HCT116 (cell line): ENCODE measurements at regions not wholly inside any gene's neighbourhood (a gene's known extent, or its start where the extent isn't known, plus 50 kb on each side); places are given as distances from the start of the nearest gene placed in this dataset.

Source experiments
- ATAC-seq: fragments of 200-7000 bp; cut with Tn5 transposase; 2 replicates; pipeline ENCODE4 v1.9.1; 2020; ENCODE audit warnings: mild to moderate bottlenecking, moderate library complexity
- BruUV-seq: library from RNA; stranded (reverse); fragments of 400-500 nt; replicated peaks from 2 replicates; lab custom pipeline; 2021; lab: Mats Ljungman, UMichigan
- CTCF ChIA-PET: fragments of 300-600 bp; sonication (Branson Sonifier 250); formaldehyde crosslinking; loops from one replicate; lab custom pipeline; 2021; ENCODE audit warnings: antibody characterized with exemption; lab: Charles Lee
- POLR2A ChIA-PET: fragments of 300-600, 350-600 bp; sonication (Branson Sonifier 250); formaldehyde crosslinking; loops from one replicate; lab custom pipeline; 2021; ENCODE audit warnings: antibody characterized with exemption; lab: Charles Lee
- RAD21 ChIA-PET, 2 experiments: fragments of 300-600 bp; sonication (Branson Sonifier 250); formaldehyde crosslinking; loops; one replicate each; lab custom pipeline; 2023; ENCODE audit warnings: low total read pairs in 2 of 2; ENCODE audit not compliant: uncharacterized antibody in 2 of 2, unreplicated experiment in 2 of 2, low non-redundant PET in 1 of 2; lab: Charles Lee
- DNase-seq: peaks from one replicate; pipeline ENCODE4 v3.0.0-alpha.2; 2010; ENCODE audit warnings: low read depth, low spot score
- H2AFZ ChIP-seq: fragments of 200-600 bp; shearing (Covaris generic), sonication (generic); 2 replicates; pipeline ENCODE4 v1.6.1; 2017; ENCODE audit warnings: low read depth, mixed run types, mixed read lengths, antibody characterized with exemption, low read length; ENCODE audit not compliant: poor library complexity, severe bottlenecking
- H3K27ac ChIP-seq: 2 replicates; pipeline ENCODE4 v1.5.1; 2012; ENCODE audit warnings: low read depth, low read length
- H3K27me3 ChIP-seq: fragments of 200-600 bp; sonication (generic); 2 replicates; pipeline ENCODE4 v1.6.1; 2016; ENCODE audit warnings: mixed run types, low read length, mixed read lengths; ENCODE audit not compliant: insufficient read depth
- H3K36me3 ChIP-seq, 2 experiments: fragments of 200-500 bp in 1 of 2; fragments of 200-600 bp in 1 of 2; sonication (Bioruptor generic) in 1 of 2; sonication (generic) in 1 of 2; 2 replicates each; pipeline versions ENCODE4 v1.5.1 to v1.6.1; 2014 to 2016; ENCODE audit warnings: low read length in 2 of 2, inconsistent platforms in 1 of 2, mixed read lengths in 1 of 2, mixed run types in 1 of 2; ENCODE audit not compliant: insufficient read depth in 2 of 2, control insufficient read depth in 1 of 2
- H3K4me1 ChIP-seq, 2 experiments: fragments of 200-600 bp in 1 of 2; sonication (generic) in 1 of 2; 2 replicates each; pipeline versions ENCODE4 v1.5.1 to v1.6.1; 2012 to 2017; ENCODE audit warnings: low read length in 2 of 2, inconsistent platforms in 1 of 2, mild to moderate bottlenecking in 1 of 2, mixed read lengths in 1 of 2, mixed run types in 1 of 2, moderate library complexity in 1 of 2; ENCODE audit not compliant: insufficient read depth in 2 of 2, control insufficient read depth in 1 of 2
- H3K4me2 ChIP-seq: fragments of 200-600 bp; sonication (generic); 2 replicates; pipeline ENCODE4 v1.6.1; 2017; ENCODE audit warnings: mixed run types, low read length, mixed read lengths
- H3K4me3 ChIP-seq, 2 experiments: fragments of 200-600 bp in 1 of 2; sonication (generic) in 1 of 2; replicated peaks in 1 of 2; 2 replicates each; pipeline ENCODE4 v1.5.1; 2011 to 2016; ENCODE audit warnings: low read length in 2 of 2, control low read depth in 1 of 2, low read depth in 1 of 2, mild to moderate bottlenecking in 1 of 2, mixed read lengths in 1 of 2, mixed run types in 1 of 2
- H3K79me2 ChIP-seq: fragments of 200-600 bp; sonication (generic); 2 replicates; pipeline ENCODE4 v1.6.1; 2017; ENCODE audit warnings: mild to moderate bottlenecking, mixed run types, low read length, moderate library complexity, mixed read lengths; ENCODE audit not compliant: insufficient read depth
- H3K9ac ChIP-seq: fragments of 200-600 bp; sonication (generic); 2 replicates; pipeline ENCODE4 v1.6.1; 2016; ENCODE audit warnings: low read length, mixed read lengths
- H3K9me2 ChIP-seq: fragments of 200-600 bp; sonication (generic), shearing (Covaris generic); 2 replicates; pipeline ENCODE4 v1.6.1; 2017; ENCODE audit warnings: mixed run types, mild to moderate bottlenecking, moderate library complexity; ENCODE audit not compliant: insufficient read depth
- H3K9me3 ChIP-seq, 2 experiments: fragments of 200-500 bp in 1 of 2; fragments of 200-600 bp in 1 of 2; sonication (Bioruptor generic) in 1 of 2; sonication (generic) in 1 of 2; 2 replicates each; pipeline ENCODE4 v1.6.1; 2014 to 2017; ENCODE audit warnings: low read length in 2 of 2, mixed read lengths in 2 of 2, inconsistent platforms in 1 of 2, low read depth in 1 of 2, mild to moderate bottlenecking in 1 of 2, mixed run types in 1 of 2, moderate library complexity in 1 of 2; ENCODE audit not compliant: control insufficient read depth in 1 of 2, insufficient read depth in 1 of 2
- H4K20me1 ChIP-seq: fragments of 200-600 bp; sonication (generic), shearing (Covaris generic); 2 replicates; pipeline ENCODE4 v1.6.1; 2017; ENCODE audit warnings: mixed run types, mild to moderate bottlenecking, moderate library complexity; ENCODE audit not compliant: insufficient read depth
- ATF3 ChIP-seq: IDR thresholded peaks from 2 replicates; pipeline ENCODE4 v1.6.1; 2012
- CBX3 ChIP-seq: IDR thresholded peaks from 2 replicates; pipeline ENCODE4 v1.6.1; 2012; ENCODE audit warnings: low read depth
- CEBPB ChIP-seq: IDR thresholded peaks from 2 replicates; pipeline ENCODE4 v1.6.1; 2012; ENCODE audit warnings: low read depth
- EGR1 ChIP-seq: IDR thresholded peaks from 2 replicates; pipeline ENCODE4 v1.6.1; 2012; ENCODE audit warnings: low read depth
- ELF1 ChIP-seq: IDR thresholded peaks from 2 replicates; pipeline ENCODE4 v1.6.1; 2012; ENCODE audit warnings: low read depth, borderline replicate concordance
- EZH2 ChIP-seq: fragments of 200-600 bp; sonication (generic); IDR thresholded peaks from 2 replicates; pipeline ENCODE4 v1.6.1; 2017; ENCODE audit warnings: antibody characterized with exemption, mixed run types
- EZH2phosphoT487 ChIP-seq: fragments of 200-600 bp; IDR thresholded peaks from 2 replicates; pipeline ENCODE4 v1.6.1; 2018; ENCODE audit warnings: antibody characterized with exemption, borderline replicate concordance
- FOSL1 ChIP-seq: IDR thresholded peaks from 2 replicates; pipeline ENCODE4 v1.6.1; 2012; ENCODE audit warnings: low read depth
- JUND ChIP-seq: IDR thresholded peaks from 2 replicates; pipeline ENCODE4 v1.6.1; 2012
- POLR2A ChIP-seq: IDR thresholded peaks from 2 replicates; pipeline ENCODE4 v1.7.0; 2011; ENCODE audit warnings: borderline replicate concordance; ENCODE audit not compliant: insufficient read depth, insufficient read length; ENCODE audit errors: extremely low read depth
- POLR2AphosphoS5 ChIP-seq: IDR thresholded peaks from 2 replicates; pipeline ENCODE4 v1.6.1; 2011; ENCODE audit warnings: mild to moderate bottlenecking, low read depth, low read length, moderate library complexity
- RAD21 ChIP-seq: IDR thresholded peaks from 2 replicates; pipeline ENCODE4 v1.6.1; 2012; ENCODE audit warnings: low read depth, mild to moderate bottlenecking
- SIN3A ChIP-seq: IDR thresholded peaks from 2 replicates; pipeline ENCODE4 v1.6.1; 2012; ENCODE audit warnings: low read depth
- SP1 ChIP-seq: IDR thresholded peaks from 2 replicates; pipeline ENCODE4 v1.6.1; 2012; ENCODE audit warnings: low read depth
- TCF7L2 ChIP-seq: IDR thresholded peaks from 2 replicates; pipeline ENCODE4 v1.7.0; 2011; ENCODE audit warnings: borderline replicate concordance, inconsistent platforms; ENCODE audit not compliant: insufficient read depth, insufficient read length; ENCODE audit errors: extremely low read depth
- ZFX ChIP-seq: fragments of 450-650 bp; IDR thresholded peaks from 2 replicates; pipeline ENCODE4 v1.6.1; 2017
- ZNF274 ChIP-seq: fragments of 200-500 bp; sonication (Bioruptor generic); IDR thresholded peaks from 2 replicates; pipeline ENCODE4 v1.6.1; 2014; ENCODE audit warnings: mild to moderate bottlenecking, low read depth, low read length, inconsistent platforms
- intact Hi-C: fragments of 100-400 bp; cut with micrococcal nuclease; formaldehyde crosslinking; loops from 2 replicates; pipeline ENCODE4 v1.10.0; 2022
- TF ChIP-seq, protein P1 (sequence below): IDR thresholded peaks from 2 replicates; pipeline ENCODE4 v1.6.1; 2012; ENCODE audit warnings: low read depth
- TF ChIP-seq, protein P2 (sequence below): IDR thresholded peaks from 2 replicates; pipeline ENCODE4 v1.6.1; 2012

GRCh38 chr12:17540921-17541320, 549.1 kb downstream of the RERGL start:
- Histone ChIP-seq H2AFZ (no peak overlapping the region), H3K4me3 (no peak overlapping the region), H3K4me1 (no peaks in the 10 kb centered on the region), H3K27ac (no peak overlapping the region), H3K79me2 (no peaks in the 10 kb centered on the region), H3K27me3 (no peaks in the 10 kb centered on the region), H3K9me2 (no peaks in the 10 kb centered on the region), H4K20me1 (no peaks in the 10 kb centered on the region)
- ChIA-PET POLR2A (no interaction called here), RAD21 (interaction anchor here in 1 of 2 experiments (0.6 kb wide), 1 partner anchor 725 kb away, joined by 3 read pairs; no protein-coding TSS in a partner anchor)
- intact Hi-C loops, result no loop called here
- DNase-seq, result no peak
- BruUV-seq, result no TSS peak
- TF ChIP-seq SIN3A (no peak), TCF7L2 (no peak), ELF1 (no peak), POLR2AphosphoS5 (no peak), POLR2A (no peak), FOSL1 (no peak), CBX3 (no peak), JUND (no peak), EGR1 (no peak), EZH2phosphoT487 (no peak), ATF3 (no peak), EZH2 (no peak), SP1 (no peak), RAD21 (no peak), ZNF274 (no peak), CEBPB (no peak), ZFX (no peak)
- TF ChIP-seq, protein P1, sequence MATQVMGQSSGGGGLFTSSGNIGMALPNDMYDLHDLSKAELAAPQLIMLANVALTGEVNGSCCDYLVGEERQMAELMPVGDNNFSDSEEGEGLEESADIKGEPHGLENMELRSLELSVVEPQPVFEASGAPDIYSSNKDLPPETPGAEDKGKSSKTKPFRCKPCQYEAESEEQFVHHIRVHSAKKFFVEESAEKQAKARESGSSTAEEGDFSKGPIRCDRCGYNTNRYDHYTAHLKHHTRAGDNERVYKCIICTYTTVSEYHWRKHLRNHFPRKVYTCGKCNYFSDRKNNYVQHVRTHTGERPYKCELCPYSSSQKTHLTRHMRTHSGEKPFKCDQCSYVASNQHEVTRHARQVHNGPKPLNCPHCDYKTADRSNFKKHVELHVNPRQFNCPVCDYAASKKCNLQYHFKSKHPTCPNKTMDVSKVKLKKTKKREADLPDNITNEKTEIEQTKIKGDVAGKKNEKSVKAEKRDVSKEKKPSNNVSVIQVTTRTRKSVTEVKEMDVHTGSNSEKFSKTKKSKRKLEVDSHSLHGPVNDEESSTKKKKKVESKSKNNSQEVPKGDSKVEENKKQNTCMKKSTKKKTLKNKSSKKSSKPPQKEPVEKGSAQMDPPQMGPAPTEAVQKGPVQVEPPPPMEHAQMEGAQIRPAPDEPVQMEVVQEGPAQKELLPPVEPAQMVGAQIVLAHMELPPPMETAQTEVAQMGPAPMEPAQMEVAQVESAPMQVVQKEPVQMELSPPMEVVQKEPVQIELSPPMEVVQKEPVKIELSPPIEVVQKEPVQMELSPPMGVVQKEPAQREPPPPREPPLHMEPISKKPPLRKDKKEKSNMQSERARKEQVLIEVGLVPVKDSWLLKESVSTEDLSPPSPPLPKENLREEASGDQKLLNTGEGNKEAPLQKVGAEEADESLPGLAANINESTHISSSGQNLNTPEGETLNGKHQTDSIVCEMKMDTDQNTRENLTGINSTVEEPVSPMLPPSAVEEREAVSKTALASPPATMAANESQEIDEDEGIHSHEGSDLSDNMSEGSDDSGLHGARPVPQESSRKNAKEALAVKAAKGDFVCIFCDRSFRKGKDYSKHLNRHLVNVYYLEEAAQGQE, result no peak
- TF ChIP-seq, protein P2, sequence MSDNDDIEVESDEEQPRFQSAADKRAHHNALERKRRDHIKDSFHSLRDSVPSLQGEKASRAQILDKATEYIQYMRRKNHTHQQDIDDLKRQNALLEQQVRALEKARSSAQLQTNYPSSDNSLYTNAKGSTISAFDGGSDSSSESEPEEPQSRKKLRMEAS, result no peak
- TF ChIP-seq, all 23 proteins: peak for 0
- Histone ChIP-seq H3K36me3 (no peaks in the 10 kb centered on the region), H3K9ac (no peak overlapping the region), H3K9me3 (peaks cover 0 to 6% of the 10 kb centered on the region in 2 experiments; a peak in 1 of 4 replicates), H3K4me2 (no peak overlapping the region)
- ATAC-seq, result no peak
- CTCF ChIA-PET, result no interaction called here
